ENCODE measurements at regions not wholly inside any gene's neighbourhood (a gene's known extent, or its start where the extent isn't known, plus 50 kb on each side); places are given as distances from the start of the nearest gene placed in this dataset.

- Histone ChIP-seq H3K9me3 (ENCODE audit: severe bottlenecking) (no peaks in the 10 kb centered on the region), H3K4me3 (ENCODE audit: low read depth, low read length) (no peak overlapping the region), H3K27me3 (ENCODE audit: insufficient read depth, low read depth, severe bottlenecking) (no peaks in the 10 kb centered on the region), H3K27ac (no peak overlapping the region), H3K36me3 (no peaks in the 10 kb centered on the region)
- no peak for TF ChIP-seq CTCF (IDR thresholded peaks at IDR 0.05; ENCODE audit: low read depth, low read length)
- no peak for DNase-seq
These were observed 140.1 kb downstream of the BTC start for GRCh38 chr4:74654230-74654681.

GRCh38 chr4:74656596-74656995 lies 137.7 kb downstream of the BTC start:
- Histone ChIP-seq H3K36me3 (no peaks in the 10 kb centered on the region), H3K27me3 (ENCODE audit: insufficient read depth, low read depth, severe bottlenecking) (no peaks in the 10 kb centered on the region), H3K9me3 (ENCODE audit: severe bottlenecking) (no peaks in the 10 kb centered on the region), H3K27ac (no peak overlapping the region), H3K4me3 (ENCODE audit: low read depth, low read length) (no peak overlapping the region)
- TF ChIP-seq CTCF (IDR thresholded peaks at IDR 0.05; ENCODE audit: low read depth, low read length): no peak
- no peak for DNase-seq

GRCh38 chr4:74658116-74658515 lies 136.2 kb downstream of the BTC start:
- no peaks in the 10 kb centered on the region for H3K36me3 ChIP-seq
- no peak overlapping the region for H3K27ac ChIP-seq
- no peak overlapping the region for H3K4me3 ChIP-seq (ENCODE audit: low read depth, low read length)
- no peak for DNase-seq
- TF ChIP-seq CTCF (IDR thresholded peaks at IDR 0.05; ENCODE audit: low read depth, low read length): no peak
- H3K27me3 ChIP-seq (ENCODE audit: insufficient read depth, low read depth, severe bottlenecking): no peaks in the 10 kb centered on the region
- H3K9me3 ChIP-seq (ENCODE audit: severe bottlenecking): no peaks in the 10 kb centered on the region

GRCh38 chr4:74659576-74660411 lies 134.5 kb downstream of the BTC start:
- no peak for TF ChIP-seq CTCF (IDR thresholded peaks at IDR 0.05; ENCODE audit: low read depth, low read length)
- Histone ChIP-seq H3K36me3 (no peaks in the 10 kb centered on the region), H3K27me3 (ENCODE audit: insufficient read depth, low read depth, severe bottlenecking) (no peaks in the 10 kb centered on the region), H3K9me3 (ENCODE audit: severe bottlenecking) (no peaks in the 10 kb centered on the region), H3K27ac (no peak overlapping the region), H3K4me3 (ENCODE audit: low read depth, low read length) (no peak overlapping the region)
- no peak for DNase-seq

- Histone ChIP-seq H3K9me3 (ENCODE audit: severe bottlenecking) (no peaks in the 10 kb centered on the region), H3K27ac (no peak overlapping the region), H3K4me3 (ENCODE audit: low read depth, low read length) (no peak overlapping the region), H3K36me3 (no peaks in the 10 kb centered on the region; the same call in 1 of the 2 replicates), H3K27me3 (ENCODE audit: insufficient read depth, low read depth, severe bottlenecking) (no peaks in the 10 kb centered on the region)
- no peak for DNase-seq
- TF ChIP-seq CTCF (IDR thresholded peaks at IDR 0.05; ENCODE audit: low read depth, low read length): no peak
These were observed 133.5 kb downstream of the BTC start for GRCh38 chr4:74660866-74661265.
